K562 (cell line): ENCODE measurements at regions not wholly inside any gene's neighbourhood (a gene's known extent, or its start where the extent isn't known, plus 50 kb on each side); places are given as distances from the start of the nearest gene placed in this dataset.

Experiments
- ATAC-seq: fragments of 200-7000 bp; cut with Tn5 transposase; 3 replicates; pipeline ENCODE4 v1.9.1; 2020; ENCODE audit warnings: moderate library complexity
- BruUV-seq: library from RNA; stranded (reverse); fragments of 400-500 nt; replicated peaks from 2 replicates; lab custom pipeline; 2021; lab: Mats Ljungman, UMichigan
- CTCF ChIA-PET: fragments of 300-600 bp; formaldehyde crosslinking; extraction: SDS; loops from one replicate; lab custom pipeline; 2021; ENCODE audit warnings: low intra/inter-chr PET ratio; lab: Yijun Ruan, JAX
- POLR2A ChIA-PET: fragments of 300-600, 350-650 bp; sonication (Branson Sonifier 250); formaldehyde crosslinking; extraction: SDS; loops from one replicate; lab custom pipeline; 2021; ENCODE audit warnings: antibody characterized with exemption, inconsistent platforms; lab: Yijun Ruan, JAX
- DNase-seq, 4 experiments: peaks; one replicate each; pipeline versions ENCODE4 v3.0.0 to v3.0.0-alpha.2; 2011 to 2018; ENCODE audit warnings: low spot score in 3 of 4, mixed read lengths in 3 of 4; ENCODE audit errors: extremely low read depth in 1 of 4
- FAIRE-seq: peaks from 2 replicates; lab custom pipeline; 2011; peaks lifted over from hg19 to GRCh38; lab: Jason Lieb, UNC
- H2AFZ ChIP-seq: 2 replicates; pipeline ENCODE4 v1.6.0; 2011; ENCODE audit warnings: low read depth, low read length, control low read depth, inconsistent platforms
- H3K27ac ChIP-seq: fragments of 200-600 bp; 3 replicates; pipeline ENCODE4 v1.8.0; 2011; ENCODE audit warnings: low read depth, mild to moderate bottlenecking, control low read depth, inconsistent platforms, low read length, moderate library complexity, mixed read lengths; ENCODE audit errors: extremely low read depth
- H3K27me3 ChIP-seq, 2 experiments: fragments of 300-600 bp in 1 of 2; 2 replicates in 1 of 2; 3 replicates in 1 of 2; pipeline versions ENCODE4 v1.6.0 to v1.8.0; 2011; ENCODE audit warnings: inconsistent platforms in 2 of 2, low read length in 2 of 2, mild to moderate bottlenecking in 1 of 2, mixed read lengths in 1 of 2, moderate library complexity in 1 of 2; ENCODE audit not compliant: control insufficient read depth in 2 of 2, insufficient read depth in 2 of 2
- H3K36me3 ChIP-seq: fragments of 300-600 bp; 3 replicates; pipeline ENCODE4 v1.8.0; 2011; ENCODE audit warnings: mild to moderate bottlenecking, low read length, inconsistent platforms; ENCODE audit not compliant: control insufficient read depth, insufficient read depth
- H3K4me1 ChIP-seq, 2 experiments: fragments of 200-600 bp in 1 of 2; replicated peaks in 1 of 2; 2 replicates in 1 of 2; 3 replicates in 1 of 2; pipeline versions ENCODE4 v1.5.1 to v1.8.0; 2011; ENCODE audit warnings: inconsistent platforms in 2 of 2, low read length in 2 of 2, mild to moderate bottlenecking in 1 of 2, mixed read lengths in 1 of 2, moderate library complexity in 1 of 2; ENCODE audit not compliant: control insufficient read depth in 2 of 2, insufficient read depth in 2 of 2
- H3K4me2 ChIP-seq: 2 replicates; pipeline ENCODE4 v1.6.1; 2011; ENCODE audit warnings: low read length, control low read depth, inconsistent platforms, mixed read lengths; ENCODE audit not compliant: insufficient read depth
- H3K4me3 ChIP-seq: fragments of 200-600 bp; sonication (generic), shearing (Covaris generic); 2 replicates; pipeline ENCODE4 v1.5.1; 2016; ENCODE audit warnings: control low read depth, inconsistent platforms
- H3K79me2 ChIP-seq: fragments of 200-600 bp; 3 replicates; pipeline ENCODE4 v1.8.0; 2011; ENCODE audit warnings: low read length, inconsistent platforms; ENCODE audit not compliant: control insufficient read depth, insufficient read depth
- H3K9ac ChIP-seq, 2 experiments: 2 replicates each; pipeline versions ENCODE4 v1.6.0 to v1.6.1; 2011; ENCODE audit warnings: low read depth in 2 of 2, low read length in 2 of 2, control low read depth in 1 of 2, inconsistent platforms in 1 of 2, mild to moderate bottlenecking in 1 of 2, mixed read lengths in 1 of 2; ENCODE audit not compliant: insufficient read depth in 1 of 2
- H3K9me1 ChIP-seq: one replicate; pipeline ENCODE4 v1.6.0; 2011; ENCODE audit warnings: inconsistent platforms, mild to moderate bottlenecking, low read length, moderate library complexity; ENCODE audit not compliant: control insufficient read depth, insufficient read depth
- H3K9me3 ChIP-seq: replicated peaks from 2 replicates; pipeline ENCODE4 v1.5.1; 2011; ENCODE audit warnings: low read depth, low read length, inconsistent platforms; ENCODE audit not compliant: control insufficient read depth, insufficient read depth
- H4K20me1 ChIP-seq: replicated peaks from 2 replicates; pipeline ENCODE4 v1.6.1; 2011; ENCODE audit warnings: low read length, inconsistent platforms, mixed read lengths; ENCODE audit not compliant: control insufficient read depth, insufficient read depth
- MTA2 ChIP-seq: fragments of 450-650 bp; IDR thresholded peaks from 2 replicates; pipeline ENCODE4 v1.6.1; 2016; ENCODE audit warnings: low read depth
- NR1H2 ChIP-seq: sonication (generic); formaldehyde crosslinking; IDR thresholded peaks from 2 replicates; pipeline ENCODE4 v1.4.0; 2020; ENCODE audit warnings: mild to moderate bottlenecking, missing genetic modification reagents
- POLR2AphosphoS5 ChIP-seq: IDR thresholded peaks from 2 replicates; pipeline ENCODE4 v1.6.1; 2011; ENCODE audit warnings: mild to moderate bottlenecking, low read depth, low read length, moderate library complexity; ENCODE audit not compliant: control insufficient read depth, insufficient read depth
- SAFB ChIP-seq: fragments of 200-400 bp; formaldehyde crosslinking; IDR thresholded peaks from 2 replicates; pipeline ENCODE4 v1.6.1; 2017; ENCODE audit warnings: low read depth, low read length, borderline replicate concordance
- TAF15 ChIP-seq: fragments of 200-400 bp; formaldehyde crosslinking; IDR thresholded peaks from 2 replicates; pipeline ENCODE4 v1.6.1; 2017; ENCODE audit warnings: mild to moderate bottlenecking, low read depth, low read length, moderate library complexity
- TBL1XR1 ChIP-seq, 2 experiments: IDR thresholded peaks; 2 replicates each; pipeline ENCODE4 v1.6.1; 2012; ENCODE audit warnings: improper control_type of control experiment in 2 of 2, low read length in 2 of 2, mild to moderate bottlenecking in 1 of 2
- TBP ChIP-seq: optimal IDR thresholded peaks from 2 replicates; pipeline ENCODE3; 2011; ENCODE audit warnings: low read depth, low read length, improper control_type of control experiment
- TRIM28 ChIP-seq: fragments of 450-650 bp; IDR thresholded peaks from 2 replicates; pipeline ENCODE4 v1.6.1; 2017
- ZKSCAN8 ChIP-seq: fragments of 200-800 bp; sonication (Bioruptor generic); IDR thresholded peaks from 2 replicates; pipeline ENCODE4 v1.6.1; 2016; ENCODE audit warnings: missing genetic modification characterization, missing compliant biosample characterization
- WGBS: fragments of 100-300 bp; shearing (Covaris generic); methylation state at CpG from one replicate; pipeline ENCODE4 v1.1.6; 2016; ENCODE audit warnings: low coverage, mixed read lengths; ENCODE audit not compliant: insufficient coverage; ENCODE audit errors: missing lambda C conversion rate; 5-methylcytosine and 5-hydroxymethylcytosine counted together
- in situ Hi-C: fragments of 300-500 bp; cut with MboI; formaldehyde crosslinking; loops from 4 replicates; pipeline ENCODE4 v1.15.0; 2018; ENCODE audit warnings: inconsistent platforms, mixed read lengths
- intact Hi-C: fragments of 100-400 bp; cut with micrococcal nuclease; formaldehyde crosslinking; loops from 2 replicates; pipeline ENCODE4 v1.14.2; 2022
- TF ChIP-seq, protein P1 (sequence below): fragments of 250-450 bp; sonication (Bioruptor Pico); IDR thresholded peaks from 2 replicates; pipeline ENCODE4 v1.8.0; 2021; ENCODE audit warnings: moderate library complexity, mild to moderate bottlenecking, inconsistent platforms
- TF ChIP-seq, protein P2 (sequence below): sonication (generic); formaldehyde crosslinking; IDR thresholded peaks from 2 replicates; pipeline ENCODE4 v1.8.0; 2022; ENCODE audit warnings: missing genetic modification reagents, mild to moderate bottlenecking, borderline replicate concordance

DNA sequence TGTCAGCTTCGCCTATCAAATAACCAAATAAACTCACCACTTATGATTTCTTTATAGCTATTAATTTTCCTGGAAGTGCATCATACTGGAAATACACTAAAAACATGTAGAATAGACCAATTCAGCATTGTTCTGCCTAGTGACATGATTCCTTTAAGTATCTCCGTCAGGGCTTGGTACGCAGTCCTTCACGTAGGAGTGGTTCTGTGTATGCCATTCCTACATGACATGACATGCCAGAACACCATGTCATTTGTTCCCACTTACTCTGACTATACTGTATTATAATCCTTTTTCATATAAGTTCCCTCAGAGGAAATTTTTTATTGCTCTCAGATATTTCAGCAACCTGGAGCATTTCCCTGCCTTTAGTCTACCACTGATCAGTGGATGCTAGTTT, 230.7 kb upstream of the EPHA3 start:
- ChIA-PET CTCF (no interaction called here), POLR2A (no interaction called here)
- Histone ChIP-seq H3K9me3 (no peaks in the 10 kb centered on the region), H3K4me2 (no peak overlapping the region), H3K36me3 (no peaks in the 10 kb centered on the region), H3K79me2 (no peaks in the 10 kb centered on the region), H3K4me3 (no peak overlapping the region), H3K9ac (no peak overlapping the region), H2AFZ (no peak overlapping the region), H3K27me3 (no peaks in the 10 kb centered on the region), H3K27ac (no peak overlapping the region), H4K20me1 (no peaks in the 10 kb centered on the region), H3K9me1 (no peaks in the 10 kb centered on the region), H3K4me1 (no peaks in the 10 kb centered on the region)
- FAIRE-seq = no peak
- in situ Hi-C loops (no loop called here), intact Hi-C loops (no loop called here)
- no peak for DNase-seq
- BruUV-seq = no TSS peak
- ATAC-seq = no peak
- no peak for TF ChIP-seq POLR2AphosphoS5
- WGBS = 0% methylated on average over 1 of the region's 4 CpGs

DNA sequence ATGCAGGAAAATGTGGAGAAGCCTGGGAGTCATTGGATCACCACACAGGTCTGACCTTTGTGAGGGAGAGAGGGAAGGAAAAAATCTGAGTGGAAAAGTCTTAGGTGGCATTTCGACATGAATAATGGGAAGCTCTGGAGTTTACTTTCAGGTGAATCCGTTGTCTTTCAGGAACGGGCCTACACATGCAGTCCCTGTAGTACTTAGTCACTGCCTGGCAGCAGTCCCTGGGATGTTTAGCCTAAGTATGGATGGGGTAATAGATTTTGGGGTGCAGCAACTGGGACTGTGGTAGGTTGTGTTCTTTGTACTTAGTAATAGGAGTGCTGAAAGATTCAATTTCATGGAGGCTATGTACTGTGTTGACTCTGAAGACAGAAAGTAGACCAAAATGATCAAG, 227.5 kb upstream of the EPHA3 start:
- Histone ChIP-seq H3K4me3 (no peak overlapping the region), H3K4me2 (no peak overlapping the region), H3K9me3 (no peaks in the 10 kb centered on the region), H2AFZ (no peak overlapping the region), H3K36me3 (no peaks in the 10 kb centered on the region), H4K20me1 (no peaks in the 10 kb centered on the region), H3K9me1 (no peaks in the 10 kb centered on the region), H3K27ac (no peak overlapping the region), H3K4me1 (no peaks in the 10 kb centered on the region), H3K27me3 (no peaks in the 10 kb centered on the region), H3K9ac (no peak overlapping the region), H3K79me2 (no peaks in the 10 kb centered on the region)
- no peak for TF ChIP-seq NR1H2 (CRISPR knock-in tag)
- TF ChIP-seq MTA2 = no peak
- TF ChIP-seq TBL1XR1 (IDR thresholded peaks at IDR 0.05; ENCODE audit: low read length in 2 of 2) = no peak
- TF ChIP-seq SAFB = no peak
- no peak for TF ChIP-seq TRIM28
- TF ChIP-seq, protein P1, sequence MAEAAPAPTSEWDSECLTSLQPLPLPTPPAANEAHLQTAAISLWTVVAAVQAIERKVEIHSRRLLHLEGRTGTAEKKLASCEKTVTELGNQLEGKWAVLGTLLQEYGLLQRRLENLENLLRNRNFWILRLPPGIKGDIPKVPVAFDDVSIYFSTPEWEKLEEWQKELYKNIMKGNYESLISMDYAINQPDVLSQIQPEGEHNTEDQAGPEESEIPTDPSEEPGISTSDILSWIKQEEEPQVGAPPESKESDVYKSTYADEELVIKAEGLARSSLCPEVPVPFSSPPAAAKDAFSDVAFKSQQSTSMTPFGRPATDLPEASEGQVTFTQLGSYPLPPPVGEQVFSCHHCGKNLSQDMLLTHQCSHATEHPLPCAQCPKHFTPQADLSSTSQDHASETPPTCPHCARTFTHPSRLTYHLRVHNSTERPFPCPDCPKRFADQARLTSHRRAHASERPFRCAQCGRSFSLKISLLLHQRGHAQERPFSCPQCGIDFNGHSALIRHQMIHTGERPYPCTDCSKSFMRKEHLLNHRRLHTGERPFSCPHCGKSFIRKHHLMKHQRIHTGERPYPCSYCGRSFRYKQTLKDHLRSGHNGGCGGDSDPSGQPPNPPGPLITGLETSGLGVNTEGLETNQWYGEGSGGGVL (CRISPR knock-in tag) = no peak
- TF ChIP-seq, protein P2, sequence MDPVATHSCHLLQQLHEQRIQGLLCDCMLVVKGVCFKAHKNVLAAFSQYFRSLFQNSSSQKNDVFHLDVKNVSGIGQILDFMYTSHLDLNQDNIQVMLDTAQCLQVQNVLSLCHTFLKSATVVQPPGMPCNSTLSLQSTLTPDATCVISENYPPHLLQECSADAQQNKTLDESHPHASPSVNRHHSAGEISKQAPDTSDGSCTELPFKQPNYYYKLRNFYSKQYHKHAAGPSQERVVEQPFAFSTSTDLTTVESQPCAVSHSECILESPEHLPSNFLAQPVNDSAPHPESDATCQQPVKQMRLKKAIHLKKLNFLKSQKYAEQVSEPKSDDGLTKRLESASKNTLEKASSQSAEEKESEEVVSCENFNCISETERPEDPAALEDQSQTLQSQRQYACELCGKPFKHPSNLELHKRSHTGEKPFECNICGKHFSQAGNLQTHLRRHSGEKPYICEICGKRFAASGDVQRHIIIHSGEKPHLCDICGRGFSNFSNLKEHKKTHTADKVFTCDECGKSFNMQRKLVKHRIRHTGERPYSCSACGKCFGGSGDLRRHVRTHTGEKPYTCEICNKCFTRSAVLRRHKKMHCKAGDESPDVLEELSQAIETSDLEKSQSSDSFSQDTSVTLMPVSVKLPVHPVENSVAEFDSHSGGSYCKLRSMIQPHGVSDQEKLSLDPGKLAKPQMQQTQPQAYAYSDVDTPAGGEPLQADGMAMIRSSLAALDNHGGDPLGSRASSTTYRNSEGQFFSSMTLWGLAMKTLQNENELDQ (CRISPR knock-in tag) = no peak
- no peak for TF ChIP-seq TAF15
- TF ChIP-seq TBP = no peak
- TF ChIP-seq ZKSCAN8 (CRISPR knock-in tag) = no peak
- intact Hi-C loops = no loop called here
- BruUV-seq = no TSS peak
- ATAC-seq = no peak
- ChIA-PET POLR2A (no interaction called here), CTCF (no interaction called here)
- DNase-seq = no peak
- no peak for FAIRE-seq
- in situ Hi-C loops = no loop called here
- WGBS = 0% methylated on average over 3 of the region's 3 CpGs
